HUES48 (cell line): ENCODE measurements at regions not wholly inside any gene's neighbourhood (a gene's known extent, or its start where the extent isn't known, plus 50 kb on each side); places are given as distances from the start of the nearest gene placed in this dataset.
"Not testable (repeated sequence)": the region's sequence is repeated elsewhere in the genome, so short reads cannot be mapped to it uniquely, and the experiment has no call there.

Source experiments
- H3K27ac ChIP-seq: one replicate; pipeline ENCODE4 v1.7.0; 2013; ENCODE audit warnings: low read depth, low read length, inconsistent platforms
- H3K27me3 ChIP-seq: 2 replicates; pipeline ENCODE4 v1.6.1; 2013; ENCODE audit warnings: mild to moderate bottlenecking, low read length; ENCODE audit not compliant: control insufficient read depth, insufficient read depth
- H3K36me3 ChIP-seq: 2 replicates; pipeline ENCODE4 v1.6.1; 2013; ENCODE audit warnings: low read length; ENCODE audit not compliant: control insufficient read depth, insufficient read depth
- H3K4me1 ChIP-seq: 2 replicates; pipeline ENCODE4 v1.6.1; 2013; ENCODE audit warnings: mild to moderate bottlenecking, low read length; ENCODE audit not compliant: control insufficient read depth, insufficient read depth
- H3K4me3 ChIP-seq: 2 replicates; pipeline ENCODE4 v1.5.1; 2013; ENCODE audit warnings: mild to moderate bottlenecking, low read depth, low read length
- H3K9ac ChIP-seq: 2 replicates; pipeline ENCODE4 v1.6.1; 2013; ENCODE audit warnings: mild to moderate bottlenecking, low read depth, low read length, moderate library complexity
- H3K9me3 ChIP-seq: 2 replicates; pipeline ENCODE4 v1.6.1; 2013; ENCODE audit warnings: low read length; ENCODE audit not compliant: control insufficient read depth, insufficient read depth

GRCh38 chr6:10315034-10315433, 99.8 kb downstream of the TFAP2A start:
- Histone ChIP-seq H3K4me1 (peaks cover 55% of the 10 kb centered on the region), H3K27me3 (no peaks in the 10 kb centered on the region), H3K9me3 (no peaks in the 10 kb centered on the region), H3K9ac (no peak overlapping the region), H3K27ac (peak overlapping the region; percentile 81), H3K4me3 (peak overlapping the region; percentile 23; the same call in 1 of the 2 replicates), H3K36me3 (no peaks in the 10 kb centered on the region)

DNA sequence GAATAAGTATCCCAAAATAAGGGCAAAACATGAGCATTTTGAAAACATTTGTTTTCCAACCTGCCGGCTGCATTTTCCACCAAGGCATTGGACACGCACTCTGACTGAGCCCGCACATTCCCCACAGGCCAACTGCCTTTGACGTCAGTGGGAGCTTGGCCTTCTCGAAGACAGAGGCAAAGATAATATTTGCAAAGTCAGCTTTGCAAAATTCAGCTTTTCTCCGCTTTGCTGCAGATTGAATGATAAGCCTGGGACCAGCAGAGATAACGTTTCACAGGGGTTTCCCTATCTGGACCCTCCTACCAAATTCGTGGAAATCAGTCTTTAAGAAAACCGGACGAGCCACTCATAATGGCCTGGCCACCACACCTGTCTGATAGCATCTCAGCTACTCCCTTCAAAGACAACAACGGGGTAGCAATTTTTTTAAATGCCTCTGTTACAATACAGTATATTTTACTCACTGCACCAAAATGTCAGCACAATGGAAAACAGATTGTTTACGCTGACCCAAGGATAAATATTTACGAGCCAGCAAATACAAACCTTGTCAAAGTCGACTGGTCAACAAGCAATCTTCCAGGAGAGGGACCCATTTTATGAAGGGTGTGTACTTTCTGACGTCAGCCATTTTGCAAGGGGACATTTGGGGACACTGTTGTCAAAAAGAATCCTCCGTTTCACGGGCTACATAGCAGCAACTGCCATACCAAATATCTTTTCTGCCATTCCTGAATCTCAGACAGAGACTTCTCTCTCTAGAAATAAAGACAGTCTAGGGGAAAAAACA, 100.5 kb downstream of the TFAP2A start:
- no peaks in the 10 kb centered on the region for H3K27me3 ChIP-seq
- no peak overlapping the region for H3K9ac ChIP-seq
- peaks cover 62% of the 10 kb centered on the region for H3K4me1 ChIP-seq
- no peaks in the 10 kb centered on the region for H3K9me3 ChIP-seq
- no peak overlapping the region for H3K4me3 ChIP-seq
- H3K36me3 ChIP-seq, result no peaks in the 10 kb centered on the region
- peak overlapping the region; percentile 81 for H3K27ac ChIP-seq

GRCh38 chr6:10313799-10314162, 101.1 kb downstream of the TFAP2A start:
- Histone ChIP-seq H3K36me3 (no peaks in the 10 kb centered on the region), H3K9me3 (no peaks in the 10 kb centered on the region), H3K4me1 (peaks cover 67% of the 10 kb centered on the region), H3K27me3 (no peaks in the 10 kb centered on the region), H3K9ac (no peak overlapping the region), H3K4me3 (no peak overlapping the region), H3K27ac (no peak overlapping the region)

DNA sequence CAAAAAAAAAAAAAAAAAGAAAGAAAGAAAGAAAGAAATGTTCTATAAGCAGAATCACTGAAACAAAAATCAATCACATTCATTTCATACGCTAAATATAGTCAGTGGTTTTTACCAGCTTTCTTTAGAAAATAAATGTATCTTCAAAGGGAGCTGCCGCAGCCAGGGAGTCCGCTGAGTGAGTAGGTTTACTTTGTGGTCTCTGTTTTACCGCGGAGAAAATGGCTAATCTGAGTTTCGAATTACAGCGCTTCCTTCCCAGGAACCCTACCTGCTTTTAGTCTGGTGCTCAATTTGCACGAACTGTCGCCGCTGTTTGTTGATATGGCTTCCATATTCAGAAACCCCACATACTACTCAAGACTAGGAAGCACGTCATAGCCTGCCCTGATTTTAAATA, 102.4 kb downstream of the TFAP2A start:
- Histone ChIP-seq H3K9me3 (no peaks in the 10 kb centered on the region), H3K4me1 (peaks cover 56% of the 10 kb centered on the region), H3K27me3 (no peaks in the 10 kb centered on the region), H3K36me3 (no peaks in the 10 kb centered on the region), H3K4me3 (no peak overlapping the region), H3K9ac (no peak overlapping the region), H3K27ac (no peak overlapping the region)

GRCh38 chr6:10311546-10312405, 103.1 kb downstream of the TFAP2A start:
- H3K27ac ChIP-seq, H3K9me3 ChIP-seq, H3K36me3 ChIP-seq, H3K27me3 ChIP-seq, H3K9ac ChIP-seq, H3K4me3 ChIP-seq: not testable (repeated sequence)
- H3K4me1 ChIP-seq, result peaks cover 60% of the 10 kb centered on the region

DNA sequence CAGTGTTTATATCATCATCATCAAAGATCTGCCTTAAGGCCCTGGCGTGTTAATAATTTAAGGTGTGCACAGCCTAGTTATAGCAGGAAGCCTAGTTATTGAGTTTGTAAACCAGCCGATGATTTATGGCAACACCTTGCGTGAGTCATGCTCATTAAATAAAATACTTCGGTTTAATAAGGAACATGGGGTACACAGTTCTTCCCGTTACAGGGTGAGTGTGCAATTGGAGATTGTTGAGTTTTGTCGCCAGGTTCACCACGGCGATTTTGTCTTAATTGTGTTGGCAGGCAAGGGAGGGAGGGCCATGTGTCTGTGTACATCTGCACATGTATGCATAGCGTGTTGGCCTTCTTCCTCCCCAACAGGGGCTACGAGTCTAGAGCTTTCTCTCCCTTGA, 104.0 kb downstream of the TFAP2A start:
- Histone ChIP-seq H3K9me3 (no peaks in the 10 kb centered on the region), H3K36me3 (no peaks in the 10 kb centered on the region), H3K27ac (no peak overlapping the region), H3K27me3 (no peaks in the 10 kb centered on the region), H3K9ac (no peak overlapping the region), H3K4me3 (no peak overlapping the region), H3K4me1 (peaks cover 55% of the 10 kb centered on the region)

- Histone ChIP-seq H3K9ac (no peak overlapping the region), H3K9me3 (no peaks in the 10 kb centered on the region), H3K36me3 (no peaks in the 10 kb centered on the region), H3K4me1 (peaks cover 50% of the 10 kb centered on the region), H3K4me3 (no peak overlapping the region), H3K27me3 (no peaks in the 10 kb centered on the region), H3K27ac (peak overlapping the region; percentile 43)
Observed at GRCh38 chr6:10310330-10310653, 104.6 kb downstream of the TFAP2A start.

DNA sequence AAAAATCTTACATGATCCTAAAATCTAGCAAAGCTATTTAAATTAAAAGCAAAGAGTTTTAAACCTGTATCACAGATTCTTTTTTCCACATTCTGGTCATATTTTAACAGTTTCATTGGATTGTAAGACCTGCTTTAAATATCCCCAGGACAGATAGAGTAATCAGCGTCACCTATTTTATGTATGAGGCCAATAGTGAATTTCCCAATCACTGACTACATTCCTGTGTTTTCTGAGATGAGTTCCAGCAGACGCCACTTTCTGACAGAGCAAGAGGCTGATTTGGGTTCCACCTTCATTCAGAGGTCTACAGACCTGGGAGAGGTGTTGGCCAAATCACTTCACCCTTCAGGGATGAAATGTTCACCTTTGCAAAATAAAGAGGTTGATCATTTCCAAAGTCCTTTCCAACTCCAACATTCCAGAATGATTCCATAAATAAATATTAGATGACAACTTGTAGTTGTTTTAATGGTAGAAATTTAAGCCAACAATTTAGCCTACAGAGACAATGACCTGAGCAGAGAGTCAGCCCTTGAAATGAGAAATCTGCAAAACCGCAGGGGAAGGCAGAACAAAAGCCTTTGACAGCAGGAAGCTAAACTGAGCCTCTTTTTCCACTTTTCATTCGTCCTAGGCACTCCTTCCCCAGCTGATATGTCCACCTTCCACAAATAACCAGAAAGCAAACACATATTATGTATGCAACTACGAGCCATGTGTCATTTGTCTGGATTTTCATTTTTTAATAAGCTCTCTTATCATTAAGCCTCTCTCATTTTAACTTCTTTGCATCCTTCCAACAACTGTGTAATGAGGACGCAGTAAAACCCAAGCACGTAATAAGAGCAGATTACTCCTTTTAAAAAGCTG, 105.2 kb downstream of the TFAP2A start:
- H3K4me3 ChIP-seq, result no peak overlapping the region
- H3K27me3 ChIP-seq, result no peaks in the 10 kb centered on the region
- peaks cover 45% of the 10 kb centered on the region for H3K4me1 ChIP-seq
- no peaks in the 10 kb centered on the region for H3K36me3 ChIP-seq
- H3K27ac ChIP-seq, result peak overlapping the region; percentile 43
- no peaks in the 10 kb centered on the region for H3K9me3 ChIP-seq
- no peak overlapping the region for H3K9ac ChIP-seq

DNA sequence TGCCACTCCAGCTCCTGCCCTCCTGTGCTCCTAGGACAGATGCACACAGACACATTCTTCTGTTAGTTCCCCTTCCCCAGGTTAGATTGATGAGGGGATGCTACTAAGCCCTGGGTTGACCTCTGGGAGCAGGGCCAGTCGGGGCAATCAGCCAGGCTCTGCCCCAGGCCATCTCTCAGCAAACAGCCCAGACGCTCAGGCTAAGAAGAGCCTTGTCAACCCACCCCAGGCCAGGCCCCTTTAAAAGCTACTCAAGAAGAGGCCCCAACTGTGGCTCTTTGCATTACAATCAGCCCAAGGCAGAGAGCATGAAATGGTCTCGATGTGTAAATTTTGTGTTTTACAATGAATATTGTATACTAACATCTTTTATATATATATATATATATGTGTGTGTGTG, 107.4 kb downstream of the TFAP2A start:
- Histone ChIP-seq H3K4me3 (no peak overlapping the region; the same call in 1 of the 2 replicates), H3K36me3 (no peaks in the 10 kb centered on the region), H3K9me3 (no peaks in the 10 kb centered on the region), H3K27ac (peak overlapping the region; percentile 35), H3K9ac (no peak overlapping the region), H3K27me3 (no peaks in the 10 kb centered on the region), H3K4me1 (peaks cover 35% of the 10 kb centered on the region)

- H3K36me3 ChIP-seq, result no peaks in the 10 kb centered on the region
- H3K4me3 ChIP-seq, result no peak overlapping the region; the same call in 1 of the 2 replicates
- no peak overlapping the region for H3K9ac ChIP-seq
- no peaks in the 10 kb centered on the region for H3K9me3 ChIP-seq
- peaks cover 35% of the 10 kb centered on the region for H3K4me1 ChIP-seq
- H3K27ac ChIP-seq, result peak overlapping the region; percentile 35
- H3K27me3 ChIP-seq, result no peaks in the 10 kb centered on the region
Observed at GRCh38 chr6:10307028-10307427, 107.8 kb downstream of the TFAP2A start.
